ENCODE measurements at regions not wholly inside any gene's neighbourhood (a gene's known extent, or its start where the extent isn't known, plus 50 kb on each side); places are given as distances from the start of the nearest gene placed in this dataset.

- in situ Hi-C loops (cut with HindIII; ENCODE audit: low sequenced_read_pairs): no loop called here
These were observed 267.5 kb upstream of the HABP2 start for GRCh38 chr10:113285305-113285704.

- in situ Hi-C loops (cut with HindIII; ENCODE audit: low sequenced_read_pairs): no loop called here
These were observed 265.3 kb upstream of the HABP2 start for GRCh38 chr10:113287592-113287991.

DNA sequence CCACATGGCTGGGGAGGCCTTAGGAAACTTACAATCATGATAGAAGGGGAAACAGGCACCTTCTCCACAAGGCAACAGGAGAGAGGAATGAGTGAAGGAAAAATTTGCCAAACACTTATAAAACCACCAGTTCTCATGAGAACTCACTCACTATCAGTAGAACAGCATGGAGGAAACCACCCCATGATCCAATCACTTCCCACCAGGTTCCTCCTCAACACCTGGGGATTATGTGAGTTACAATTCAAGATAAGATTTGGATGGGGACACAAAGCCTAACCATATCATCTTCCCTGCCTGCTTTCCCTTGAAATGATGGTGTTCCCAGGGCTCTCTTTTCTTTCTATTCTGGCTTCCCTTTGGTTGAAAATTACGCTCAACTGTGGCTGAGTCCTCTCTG, 262.7 kb upstream of the HABP2 start:
- in situ Hi-C loops (cut with HindIII; ENCODE audit: low sequenced_read_pairs): no loop called here

- in situ Hi-C loops (cut with HindIII; ENCODE audit: low sequenced_read_pairs): no loop called here
These were observed 261.4 kb upstream of the HABP2 start for GRCh38 chr10:113291413-113291812.

DNA sequence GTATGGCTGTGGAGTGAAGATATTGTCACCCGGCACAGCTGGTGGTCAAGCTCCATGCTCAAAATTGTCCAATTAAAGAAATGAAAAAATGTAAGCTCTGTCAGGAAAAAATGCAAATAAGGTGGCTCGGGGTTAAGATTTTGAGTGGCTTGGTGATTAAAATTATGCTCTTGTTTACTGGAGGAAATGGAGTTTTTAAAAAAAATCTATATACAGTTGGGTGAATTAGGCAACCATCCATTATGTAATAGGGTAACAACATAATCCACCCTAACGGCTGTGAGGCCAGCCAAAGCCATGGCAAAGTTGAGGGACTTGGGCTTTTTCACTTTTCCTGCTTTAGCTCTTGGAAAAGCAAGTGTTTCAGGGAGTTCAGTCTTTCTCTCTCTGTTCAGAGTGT, 260.8 kb upstream of the HABP2 start:
- in situ Hi-C loops (cut with HindIII; ENCODE audit: low sequenced_read_pairs): no loop called here

- in situ Hi-C loops (cut with HindIII; ENCODE audit: low sequenced_read_pairs): no loop called here
These were observed 260.1 kb upstream of the HABP2 start for GRCh38 chr10:113292743-113293142.

DNA sequence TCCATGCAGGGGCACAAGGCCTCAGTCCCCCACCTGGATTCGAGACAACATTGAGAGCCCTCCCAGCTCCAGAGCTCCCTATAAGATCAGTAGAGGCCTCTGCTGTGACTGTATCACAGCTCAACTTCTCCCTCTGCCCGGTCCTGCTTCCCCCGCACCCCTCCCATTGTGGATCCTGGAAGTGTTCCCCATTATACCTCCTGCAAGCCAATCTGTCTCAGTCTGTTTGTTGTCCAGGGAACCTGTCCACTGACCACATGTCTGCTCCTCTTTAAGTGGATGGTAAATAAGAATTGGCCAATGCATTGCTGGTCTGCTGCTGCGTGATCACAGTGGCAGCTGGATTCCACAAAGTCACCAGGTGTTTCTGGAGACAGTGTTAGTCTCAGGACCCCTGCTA, 259.7 kb upstream of the HABP2 start:
- in situ Hi-C loops (cut with HindIII; ENCODE audit: low sequenced_read_pairs): no loop called here

GRCh38 chr10:113294868-113295267, 258.0 kb upstream of the HABP2 start:
- in situ Hi-C loops (cut with HindIII; ENCODE audit: low sequenced_read_pairs): no loop called here

GRCh38 chr10:113297226-113297625, 255.6 kb upstream of the HABP2 start:
- in situ Hi-C loops (cut with HindIII; ENCODE audit: low sequenced_read_pairs): no loop called here

DNA sequence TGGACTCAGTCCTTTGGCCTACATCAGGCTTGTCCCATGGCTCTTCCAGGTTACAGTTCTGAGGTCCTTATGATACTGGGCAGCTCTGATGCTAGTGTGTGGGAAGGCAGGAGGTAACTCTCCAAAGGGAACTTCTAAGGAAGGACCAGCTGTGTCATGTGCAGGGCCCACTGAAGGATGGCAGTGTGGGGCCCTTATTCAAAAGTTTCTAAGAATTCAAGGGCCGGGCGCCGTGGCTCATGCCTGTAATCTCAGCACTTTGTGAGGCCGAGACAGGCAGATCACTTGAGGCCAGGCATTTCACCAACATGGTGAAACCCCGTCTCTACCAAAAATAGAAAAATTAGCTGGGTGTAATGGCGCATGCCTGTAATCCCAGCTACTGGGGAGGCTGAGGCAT, 254.2 kb upstream of the HABP2 start:
- in situ Hi-C loops (cut with HindIII; ENCODE audit: low sequenced_read_pairs): no loop called here

DNA sequence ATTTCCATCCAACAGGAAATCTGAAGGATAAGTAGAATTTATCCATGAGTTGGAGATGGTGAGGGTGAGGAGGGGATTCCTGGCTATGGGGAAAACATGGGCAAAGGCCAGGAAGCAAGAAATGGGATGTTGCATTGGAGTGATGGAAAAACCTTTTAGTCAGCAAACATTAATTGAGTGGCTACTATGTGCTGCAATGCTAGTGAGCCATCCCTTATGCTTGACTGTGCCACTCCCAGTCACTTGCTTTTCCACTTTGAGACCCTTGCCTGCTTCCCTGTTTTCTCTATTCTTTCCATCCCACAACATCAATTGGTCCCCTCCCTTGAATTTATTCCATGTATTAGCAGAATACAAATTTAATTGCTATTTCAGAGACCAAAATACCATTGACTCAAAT, 252.7 kb upstream of the HABP2 start:
- in situ Hi-C loops (cut with HindIII; ENCODE audit: low sequenced_read_pairs): no loop called here

DNA sequence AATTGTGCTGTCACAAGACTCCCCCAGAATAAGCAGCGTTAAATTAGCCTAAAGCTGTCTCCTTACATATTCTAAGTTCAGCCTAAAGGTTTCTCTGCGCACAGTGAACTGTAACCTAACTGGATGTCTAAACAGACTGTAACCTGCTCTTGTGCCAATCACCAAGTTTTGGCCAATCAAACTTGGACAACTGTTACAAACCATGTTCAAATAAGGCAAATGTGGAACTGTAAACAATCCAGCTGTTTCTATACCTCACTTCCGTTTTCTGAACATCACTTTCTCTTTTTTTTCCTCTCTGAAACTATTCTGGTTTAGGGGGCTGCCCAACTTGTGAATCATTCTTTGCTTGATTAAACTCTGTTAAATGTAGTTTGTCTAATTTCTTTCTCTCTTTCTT, 252.2 kb upstream of the HABP2 start:
- in situ Hi-C loops (cut with HindIII; ENCODE audit: low sequenced_read_pairs): no loop called here

DNA sequence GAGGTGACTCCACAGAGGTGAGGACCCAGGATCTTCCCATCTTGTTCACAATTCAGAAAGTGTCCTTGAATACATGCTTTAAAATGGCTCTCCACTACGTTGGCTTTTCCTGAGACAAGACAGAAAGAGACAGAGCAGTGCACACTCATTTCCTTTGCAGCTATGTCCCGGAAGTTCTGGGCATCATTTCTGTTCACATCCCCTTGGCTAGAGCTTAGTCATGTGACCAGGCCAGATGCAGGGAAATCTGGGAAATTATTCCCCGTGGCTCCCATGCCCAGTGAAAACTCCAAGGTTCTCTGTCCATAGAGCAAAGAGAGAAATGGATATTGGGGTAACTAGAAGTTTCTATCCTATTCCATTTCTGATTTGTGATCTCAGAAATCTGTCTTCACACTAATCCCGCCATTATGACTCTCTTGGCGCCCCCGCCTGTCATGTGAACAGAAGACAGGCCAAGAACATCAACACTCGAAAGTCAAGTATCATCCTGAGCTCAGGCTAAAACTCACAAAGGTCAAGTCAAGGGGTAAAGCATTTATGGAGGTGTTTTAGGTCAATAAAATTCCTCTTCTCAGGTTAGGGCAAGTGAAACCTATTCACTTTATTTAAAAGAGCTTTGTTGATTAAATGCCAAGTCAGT, 251.4 kb upstream of the HABP2 start:
- in situ Hi-C loops (cut with HindIII; ENCODE audit: low sequenced_read_pairs): no loop called here

DNA sequence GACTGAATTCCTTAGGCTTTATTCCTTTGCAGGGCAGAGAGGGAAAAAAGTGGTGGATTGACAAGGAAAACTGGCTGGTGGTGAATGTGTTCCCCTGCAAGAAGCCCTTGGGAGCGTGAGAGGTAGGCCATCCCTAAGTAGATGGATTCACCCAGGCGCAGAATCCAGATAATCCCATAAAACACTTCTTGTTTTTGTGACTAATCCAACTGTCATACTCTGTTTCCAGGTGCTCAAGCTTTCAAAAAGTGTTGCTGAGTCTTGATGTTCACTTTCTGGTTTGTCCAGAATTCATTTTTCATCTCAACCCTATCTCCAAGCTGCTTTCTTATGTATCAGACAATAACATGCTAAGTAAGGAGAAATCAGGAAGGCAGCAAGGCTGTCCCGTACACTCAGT, 250.8 kb upstream of the HABP2 start:
- in situ Hi-C loops (cut with HindIII; ENCODE audit: low sequenced_read_pairs): no loop called here

DNA sequence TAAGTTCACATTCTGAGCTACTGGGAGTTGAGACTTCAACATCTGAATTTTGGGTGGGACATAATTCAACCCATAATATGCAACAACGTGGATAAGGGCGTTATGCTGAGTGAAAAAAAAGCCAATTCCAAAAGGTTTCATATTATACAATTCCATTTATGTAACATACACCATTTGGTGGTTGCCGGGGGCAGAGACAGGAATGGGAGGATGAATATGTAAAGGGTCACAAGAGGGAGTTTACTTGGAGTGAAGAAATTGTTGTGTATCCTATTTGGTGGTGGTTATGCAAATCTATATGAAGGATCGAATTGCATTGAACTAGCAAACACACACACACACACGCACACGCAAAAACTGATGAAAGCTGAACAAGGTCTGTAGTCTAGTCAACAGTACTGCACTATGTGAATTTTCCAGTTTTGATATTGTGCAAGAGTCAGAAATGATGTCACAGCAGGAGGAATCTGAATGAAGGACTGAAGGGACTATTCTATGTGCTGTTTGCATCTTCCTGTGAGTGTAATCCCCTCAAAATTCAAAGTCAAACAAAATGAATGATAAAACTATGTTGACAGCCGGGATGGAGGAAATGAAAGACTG, 249.2 kb upstream of the HABP2 start:
- in situ Hi-C loops (cut with HindIII; ENCODE audit: low sequenced_read_pairs): no loop called here

GRCh38 chr10:113304726-113305125, 248.1 kb upstream of the HABP2 start:
- in situ Hi-C loops (cut with HindIII; ENCODE audit: low sequenced_read_pairs): loop anchor here (5.0 kb wide), 1 partner anchor 53 kb away; no protein-coding TSS in a partner anchor

DNA sequence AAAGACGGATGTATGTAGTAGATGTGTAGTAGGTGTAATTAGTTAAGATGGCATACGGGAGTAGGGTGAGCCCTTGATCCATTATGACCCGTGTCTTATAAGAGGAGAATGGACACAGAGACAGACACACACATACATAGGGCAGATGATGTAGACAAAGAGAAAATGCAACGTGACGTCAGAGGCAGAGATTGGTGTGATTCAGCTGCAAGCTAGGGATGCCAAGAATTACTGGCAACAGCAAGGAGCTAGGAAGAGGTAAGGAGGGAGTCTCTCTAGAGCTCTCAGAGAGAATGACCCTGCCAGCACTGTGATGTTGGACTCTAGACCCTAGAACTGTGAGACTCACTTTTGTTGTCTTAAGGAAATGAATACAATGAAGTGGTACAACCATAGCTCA, 247.0 kb upstream of the HABP2 start:
- in situ Hi-C loops (cut with HindIII; ENCODE audit: low sequenced_read_pairs): loop anchor here (5.0 kb wide), 1 partner anchor 51 kb away; no protein-coding TSS in a partner anchor

DNA sequence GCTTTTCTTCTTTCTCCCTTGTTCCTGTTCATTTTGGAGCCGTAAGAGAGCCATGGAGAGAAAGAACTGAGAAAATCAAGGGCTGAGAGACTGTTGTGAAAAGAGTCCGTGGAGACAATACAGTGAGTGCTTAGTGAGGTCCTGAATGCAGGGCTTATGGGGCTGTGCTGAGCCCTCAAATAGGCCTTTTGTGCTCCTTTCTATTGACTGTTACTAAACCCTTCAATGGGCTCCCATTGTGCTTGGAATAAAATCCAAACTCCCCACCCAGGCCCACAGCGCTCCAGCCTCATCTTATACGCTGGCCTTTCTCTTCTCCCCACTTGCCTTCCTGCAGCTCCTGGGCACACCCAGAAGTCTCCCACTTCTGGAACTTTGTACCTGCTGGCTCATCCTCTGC, 243.1 kb upstream of the HABP2 start:
- in situ Hi-C loops (cut with HindIII; ENCODE audit: low sequenced_read_pairs): loop anchor here (5.0 kb wide), 1 partner anchor 48 kb away; no protein-coding TSS in a partner anchor

DNA sequence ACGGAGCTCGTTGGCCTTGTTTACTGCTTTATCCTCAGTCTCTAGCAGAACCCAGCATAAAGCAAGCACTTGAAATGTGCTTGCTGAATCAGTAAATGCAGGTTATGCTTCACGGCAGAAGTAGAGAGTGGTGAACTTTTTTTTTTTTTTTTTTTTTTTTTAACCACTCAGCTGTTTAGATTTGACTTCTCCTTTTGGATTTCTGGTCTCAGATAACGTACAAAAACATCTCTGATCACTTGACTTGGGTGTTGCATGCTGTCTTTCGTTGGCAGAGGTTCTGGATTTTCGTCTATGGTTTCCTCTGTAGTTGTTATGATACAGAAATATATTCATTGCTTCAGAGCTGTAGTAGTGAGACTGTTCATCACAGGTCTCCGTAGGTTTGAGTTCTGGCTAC, 242.5 kb upstream of the HABP2 start:
- in situ Hi-C loops (cut with HindIII; ENCODE audit: low sequenced_read_pairs): no loop called here

GRCh38 chr10:113313048-113313602, 239.7 kb upstream of the HABP2 start:
- in situ Hi-C loops (cut with HindIII; ENCODE audit: low sequenced_read_pairs): no loop called here

GRCh38 chr10:113313722-113314121, 239.1 kb upstream of the HABP2 start:
- in situ Hi-C loops (cut with HindIII; ENCODE audit: low sequenced_read_pairs): no loop called here

DNA sequence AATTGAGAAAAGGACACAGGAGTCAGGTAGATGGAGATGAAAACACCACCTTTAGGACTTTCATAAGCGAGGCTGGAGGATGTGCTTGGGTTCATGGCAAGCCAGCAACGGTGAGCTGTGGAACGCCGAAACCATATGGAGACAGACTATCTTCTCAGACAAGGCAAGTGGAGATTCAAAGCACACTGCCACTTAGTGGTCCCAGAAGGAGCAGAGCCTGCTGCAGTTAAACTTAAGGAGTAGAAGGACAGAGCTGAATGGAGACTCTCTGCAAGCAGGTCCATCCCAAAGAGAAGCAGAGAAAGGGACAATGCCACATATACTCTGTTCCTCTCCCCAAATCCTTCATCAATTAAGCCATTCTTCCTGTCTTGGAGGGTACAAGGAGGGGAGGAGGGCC, 236.3 kb upstream of the HABP2 start:
- in situ Hi-C loops (cut with HindIII; ENCODE audit: low sequenced_read_pairs): no loop called here

- in situ Hi-C loops (cut with HindIII; ENCODE audit: low sequenced_read_pairs): no loop called here
These were observed 235.4 kb upstream of the HABP2 start for GRCh38 chr10:113317489-113317888.

Data from DLD1 (cell line).